ENCODE measurements at regions not wholly inside any gene's neighbourhood (a gene's known extent, or its start where the extent isn't known, plus 50 kb on each side); places are given as distances from the start of the nearest gene placed in this dataset.

DNA sequence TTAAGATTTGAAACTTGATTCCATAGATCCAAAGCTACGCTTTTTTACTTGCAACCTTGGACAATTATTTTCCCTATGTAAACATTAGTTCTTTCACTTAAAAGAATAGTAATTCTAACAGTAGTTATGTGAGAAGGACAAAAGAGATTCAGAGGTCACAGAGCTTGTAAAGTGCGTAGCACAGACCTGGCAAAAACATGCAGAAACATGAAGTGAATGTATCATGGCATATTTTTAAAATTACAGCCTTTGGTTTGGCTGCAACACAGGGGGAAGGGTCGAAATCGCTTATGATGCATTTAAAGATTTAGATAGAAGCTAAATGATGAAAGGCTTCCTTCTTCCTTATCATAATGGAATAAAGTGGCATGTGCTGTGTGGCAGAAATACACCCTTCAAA, 1068.8 kb downstream of the ARAP2 start:
- TF ChIP-seq POLR2A (IDR thresholded peaks at IDR 0.05) = no peak
- TF ChIP-seq, protein P1, sequence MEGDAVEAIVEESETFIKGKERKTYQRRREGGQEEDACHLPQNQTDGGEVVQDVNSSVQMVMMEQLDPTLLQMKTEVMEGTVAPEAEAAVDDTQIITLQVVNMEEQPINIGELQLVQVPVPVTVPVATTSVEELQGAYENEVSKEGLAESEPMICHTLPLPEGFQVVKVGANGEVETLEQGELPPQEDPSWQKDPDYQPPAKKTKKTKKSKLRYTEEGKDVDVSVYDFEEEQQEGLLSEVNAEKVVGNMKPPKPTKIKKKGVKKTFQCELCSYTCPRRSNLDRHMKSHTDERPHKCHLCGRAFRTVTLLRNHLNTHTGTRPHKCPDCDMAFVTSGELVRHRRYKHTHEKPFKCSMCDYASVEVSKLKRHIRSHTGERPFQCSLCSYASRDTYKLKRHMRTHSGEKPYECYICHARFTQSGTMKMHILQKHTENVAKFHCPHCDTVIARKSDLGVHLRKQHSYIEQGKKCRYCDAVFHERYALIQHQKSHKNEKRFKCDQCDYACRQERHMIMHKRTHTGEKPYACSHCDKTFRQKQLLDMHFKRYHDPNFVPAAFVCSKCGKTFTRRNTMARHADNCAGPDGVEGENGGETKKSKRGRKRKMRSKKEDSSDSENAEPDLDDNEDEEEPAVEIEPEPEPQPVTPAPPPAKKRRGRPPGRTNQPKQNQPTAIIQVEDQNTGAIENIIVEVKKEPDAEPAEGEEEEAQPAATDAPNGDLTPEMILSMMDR (IDR thresholded peaks at IDR 0.05) = no peak

Data from adrenal gland (tissue), 5 donors.